HUES64 (cell line): ENCODE measurements at regions not wholly inside any gene's neighbourhood (a gene's known extent, or its start where the extent isn't known, plus 50 kb on each side); places are given as distances from the start of the nearest gene placed in this dataset.
"Not testable (repeated sequence)": the region's sequence is repeated elsewhere in the genome, so short reads cannot be mapped to it uniquely, and the experiment has no call there.

ENCODE experiments used
- H3K27ac ChIP-seq: 2 replicates; pipeline ENCODE4 v1.7.0; 2013; ENCODE audit warnings: low read depth, low read length, inconsistent platforms
- H3K27me3 ChIP-seq: 2 replicates; pipeline ENCODE4 v1.6.1; 2013; ENCODE audit warnings: mild to moderate bottlenecking, low read length; ENCODE audit not compliant: insufficient read depth
- H3K36me3 ChIP-seq: 2 replicates; pipeline ENCODE4 v1.6.1; 2013; ENCODE audit warnings: mild to moderate bottlenecking, low read length; ENCODE audit not compliant: insufficient read depth
- H3K4me1 ChIP-seq: 2 replicates; pipeline ENCODE4 v1.6.1; 2013; ENCODE audit warnings: mild to moderate bottlenecking, low read length, moderate library complexity; ENCODE audit not compliant: insufficient read depth
- H3K4me3 ChIP-seq: 2 replicates; pipeline ENCODE4 v1.5.1; 2013; ENCODE audit warnings: mild to moderate bottlenecking, low read length, moderate library complexity
- H3K9ac ChIP-seq: 2 replicates; pipeline ENCODE4 v1.6.1; 2013; ENCODE audit warnings: mild to moderate bottlenecking, low read depth, low read length
- H3K9me3 ChIP-seq: 2 replicates; pipeline ENCODE4 v1.6.1; 2013; ENCODE audit warnings: low read depth, low read length; ENCODE audit not compliant: insufficient read depth
- WGBS: fragments of 150-250, 120-280 bp; methylation state at CpG from one replicate; pipeline ENCODE4 v1.1.7; 2013; ENCODE audit warnings: missing lambda C conversion rate; 5-methylcytosine and 5-hydroxymethylcytosine counted together

- no peak overlapping the region for H3K4me3 ChIP-seq
- 94% methylated on average over 3 of the region's 3 CpGs for WGBS
- no peaks in the 10 kb centered on the region for H3K4me1 ChIP-seq
- H3K36me3 ChIP-seq: no peaks in the 10 kb centered on the region
- H3K9ac ChIP-seq: no peak overlapping the region
- H3K27me3 ChIP-seq: no peaks in the 10 kb centered on the region
- no peaks in the 10 kb centered on the region for H3K9me3 ChIP-seq
- no peak overlapping the region for H3K27ac ChIP-seq
Measured at GRCh38 chr9:31146485-31147166, 1237.8 kb upstream of the ACO1 start.

GRCh38 chr9:31153250-31153840 lies 1231.1 kb upstream of the ACO1 start:
- H3K4me1 ChIP-seq: no peaks in the 10 kb centered on the region

GRCh38 chr9:31166516-31166915 lies 1217.9 kb upstream of the ACO1 start:
- H3K9ac ChIP-seq: no peak overlapping the region
- H3K4me1 ChIP-seq: no peaks in the 10 kb centered on the region
- H3K4me3 ChIP-seq: no peak overlapping the region
- no peaks in the 10 kb centered on the region for H3K27me3 ChIP-seq
- no peak overlapping the region for H3K27ac ChIP-seq
- 97% methylated on average over 4 of the region's 4 CpGs for WGBS
- peaks cover 4% of the 10 kb centered on the region for H3K9me3 ChIP-seq
- H3K36me3 ChIP-seq: no peaks in the 10 kb centered on the region

More at GRCh38 chr9:31153250-31153840, 1231.1 kb upstream of the ACO1 start:
- Histone ChIP-seq H3K9me3 (no peaks in the 10 kb centered on the region), H3K27me3 (no peaks in the 10 kb centered on the region), H3K4me3 (no peak overlapping the region), H3K36me3 (no peaks in the 10 kb centered on the region), H3K27ac (no peak overlapping the region), H3K9ac (no peak overlapping the region)
- 94% methylated on average over 2 of the region's 2 CpGs for WGBS

DNA sequence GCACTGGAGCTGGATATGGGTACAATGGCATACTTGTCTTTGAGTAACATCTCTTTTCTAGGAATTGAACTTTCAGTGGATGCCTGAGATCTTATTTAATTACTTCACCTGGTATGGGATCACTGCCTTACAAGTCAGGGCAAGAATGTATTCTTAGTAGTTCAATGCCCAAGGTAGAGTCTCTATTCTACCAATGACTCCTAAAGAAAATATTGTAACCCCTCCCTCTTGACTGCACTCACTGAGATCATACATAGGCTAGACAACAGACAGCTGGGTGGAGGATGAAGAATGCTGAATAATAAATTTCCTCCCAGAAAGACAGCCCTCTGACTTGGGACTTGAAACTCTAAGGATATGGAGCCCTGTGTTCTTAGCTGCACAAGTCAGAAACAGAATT lies 1216.3 kb upstream of the ACO1 start:
- Histone ChIP-seq H3K9me3 (no peaks in the 10 kb centered on the region), H3K4me3 (no peak overlapping the region), H3K36me3 (no peaks in the 10 kb centered on the region), H3K27ac (no peak overlapping the region), H3K27me3 (no peaks in the 10 kb centered on the region), H3K4me1 (no peaks in the 10 kb centered on the region), H3K9ac (no peak overlapping the region)

- H3K4me1 ChIP-seq: no peaks in the 10 kb centered on the region
- WGBS: 100% methylated on average over 2 of the region's 2 CpGs
- H3K27me3 ChIP-seq: no peaks in the 10 kb centered on the region
- H3K36me3 ChIP-seq: no peaks in the 10 kb centered on the region
- no peak overlapping the region for H3K9ac ChIP-seq
- H3K4me3 ChIP-seq: no peak overlapping the region
- H3K9me3 ChIP-seq: no peaks in the 10 kb centered on the region
- no peak overlapping the region for H3K27ac ChIP-seq
Measured at GRCh38 chr9:31174681-31175080, 1209.8 kb upstream of the ACO1 start.

DNA sequence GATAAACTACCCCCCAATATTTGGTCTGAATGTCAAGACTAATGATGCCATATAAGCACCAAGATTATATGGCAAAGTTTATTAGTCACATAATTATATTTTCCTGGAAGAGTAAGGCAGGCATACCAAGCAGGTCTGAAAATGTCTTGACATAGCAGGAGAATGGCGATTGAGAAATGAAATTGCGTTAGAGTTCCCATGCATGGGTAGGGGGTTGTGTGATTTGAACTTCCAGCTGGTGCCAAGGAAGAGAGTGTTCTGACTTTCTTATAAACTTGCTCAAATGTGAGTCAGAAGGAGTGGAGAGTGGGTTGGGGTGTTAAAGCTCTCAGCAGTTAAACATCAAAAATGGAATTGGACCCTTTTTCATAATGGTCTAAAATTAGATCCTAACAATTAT lies 1200.6 kb upstream of the ACO1 start:
- no peaks in the 10 kb centered on the region for H3K9me3 ChIP-seq
- no peak overlapping the region for H3K27ac ChIP-seq

GRCh38 chr9:31185831-31186230 lies 1198.6 kb upstream of the ACO1 start:
- Histone ChIP-seq H3K9me3 (no peaks in the 10 kb centered on the region), H3K4me3 (no peak overlapping the region), H3K9ac (no peak overlapping the region), H3K36me3 (no peaks in the 10 kb centered on the region), H3K27me3 (no peaks in the 10 kb centered on the region), H3K4me1 (no peaks in the 10 kb centered on the region), H3K27ac (no peak overlapping the region)

More for the DNA sequence above, 1200.6 kb upstream of the ACO1 start:
- Histone ChIP-seq H3K27me3 (no peaks in the 10 kb centered on the region), H3K36me3 (no peaks in the 10 kb centered on the region), H3K4me1 (no peaks in the 10 kb centered on the region), H3K4me3 (no peak overlapping the region), H3K9ac (no peak overlapping the region)
- WGBS: 89% methylated on average over 2 of the region's 2 CpGs

- Histone ChIP-seq H3K36me3 (no peaks in the 10 kb centered on the region), H3K27me3 (no peaks in the 10 kb centered on the region), H3K4me1 (no peaks in the 10 kb centered on the region), H3K9ac (no peak overlapping the region), H3K9me3 (no peaks in the 10 kb centered on the region), H3K4me3 (no peak overlapping the region), H3K27ac (no peak overlapping the region)
- WGBS: 85% methylated on average over 1 of the region's 1 CpG
Measured at GRCh38 chr9:31188496-31188895, 1195.9 kb upstream of the ACO1 start.

DNA sequence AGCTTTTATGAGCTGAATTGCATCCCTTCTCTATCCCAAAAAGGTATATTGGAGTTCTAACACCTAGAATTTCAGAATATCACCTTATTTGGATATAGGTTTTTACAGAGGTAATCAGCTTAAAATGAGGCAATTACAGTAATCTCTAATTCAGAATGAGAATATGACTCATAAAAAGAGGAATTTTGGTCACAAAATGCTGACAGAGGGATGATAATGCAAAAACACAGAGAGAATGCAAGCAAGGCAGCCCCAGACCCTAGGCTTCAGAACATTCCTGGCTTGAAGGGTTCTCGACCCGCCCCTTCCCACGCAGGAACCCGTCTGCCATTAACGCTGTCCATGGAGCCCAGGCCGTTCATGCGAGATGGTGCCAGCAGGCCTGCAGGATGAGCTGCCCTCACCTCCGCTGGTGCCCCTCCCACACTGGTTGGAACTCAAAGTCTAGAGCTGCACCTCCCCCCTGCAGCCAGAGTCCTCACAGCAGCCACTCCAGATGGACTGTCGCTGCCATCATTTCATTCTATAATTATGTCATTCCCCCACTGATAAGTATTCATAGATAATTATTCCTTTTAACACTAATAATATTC lies 1173.4 kb upstream of the ACO1 start:
- no peak overlapping the region for H3K27ac ChIP-seq
- WGBS: 90% methylated on average over 9 of the region's 9 CpGs
- H3K4me1 ChIP-seq: no peaks in the 10 kb centered on the region
- no peaks in the 10 kb centered on the region for H3K36me3 ChIP-seq
- no peaks in the 10 kb centered on the region for H3K27me3 ChIP-seq
- H3K9me3 ChIP-seq: no peaks in the 10 kb centered on the region
- H3K4me3 ChIP-seq: no peak overlapping the region
- H3K9ac ChIP-seq: no peak overlapping the region

DNA sequence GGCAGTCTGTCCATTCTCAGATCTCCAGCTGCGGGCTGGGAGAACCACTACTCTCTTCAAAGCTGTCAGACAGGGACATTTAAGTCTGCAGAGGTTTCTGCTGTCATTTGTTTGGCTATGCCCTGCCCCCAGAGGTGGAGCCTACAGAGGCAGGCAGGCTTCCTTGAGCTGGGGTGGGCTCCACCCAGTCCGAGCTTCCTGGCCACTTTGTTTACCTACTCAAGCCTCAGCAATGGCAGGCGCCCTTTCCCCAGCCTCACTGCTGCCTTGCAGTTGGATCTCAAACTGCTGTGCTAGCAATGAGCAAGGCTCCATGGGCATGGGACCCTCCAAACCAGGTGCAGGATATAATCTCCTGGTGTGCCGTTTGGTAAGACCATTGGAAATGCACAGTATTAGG lies 1154.5 kb upstream of the ACO1 start:
- not testable (repeated sequence) for H3K36me3 ChIP-seq, H3K9ac ChIP-seq, H3K27ac ChIP-seq, H3K4me1 ChIP-seq, H3K4me3 ChIP-seq, H3K27me3 ChIP-seq
- H3K9me3 ChIP-seq: peaks cover 14% of the 10 kb centered on the region
- WGBS: 86% methylated on average over 4 of the region's 4 CpGs

DNA sequence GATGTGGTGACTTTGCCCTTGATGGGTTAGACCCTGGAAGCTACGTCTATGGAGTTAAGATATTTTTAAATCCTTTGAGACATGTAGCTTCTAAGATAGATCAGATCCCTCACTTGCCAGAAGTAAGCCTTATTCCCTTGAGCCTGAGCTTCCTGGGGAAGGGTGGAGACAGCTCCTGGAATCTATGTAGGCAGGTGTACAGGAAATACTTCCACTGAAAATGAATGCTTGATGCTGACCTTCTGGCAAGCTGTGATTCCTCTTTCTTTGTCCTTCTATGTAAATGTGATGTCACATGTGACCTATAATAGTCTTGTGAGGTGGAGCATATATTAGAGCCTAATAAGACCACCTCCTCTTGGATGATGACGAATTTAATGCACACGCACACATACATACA lies 1152.0 kb upstream of the ACO1 start:
- Histone ChIP-seq H3K9ac (no peak overlapping the region), H3K27ac (no peak overlapping the region), H3K9me3 (peaks cover 14% of the 10 kb centered on the region), H3K36me3 (no peaks in the 10 kb centered on the region), H3K4me1 (no peaks in the 10 kb centered on the region), H3K27me3 (no peaks in the 10 kb centered on the region), H3K4me3 (no peak overlapping the region)
- 93% methylated on average over 3 of the region's 3 CpGs for WGBS
